IMR-90 (cell line): ENCODE measurements at regions not wholly inside any gene's neighbourhood (a gene's known extent, or its start where the extent isn't known, plus 50 kb on each side); places are given as distances from the start of the nearest gene placed in this dataset.

Experiments
- ATAC-seq: fragments of 200-7000 bp; cut with Tn5 transposase; 2 replicates; pipeline ENCODE4 v1.9.1; 2020; ENCODE audit warnings: low read depth, mild to moderate bottlenecking, moderate library complexity
- BruUV-seq: library from RNA; stranded (reverse); fragments of 400-500 nt; replicated peaks from 2 replicates; lab custom pipeline; 2021; lab: Mats Ljungman, UMichigan
- CTCF ChIA-PET: fragments of 300-600 bp; formaldehyde crosslinking; extraction: SDS; loops from one replicate; lab custom pipeline; 2021; ENCODE audit warnings: antibody characterized with exemption; lab: Yijun Ruan, JAX
- POLR2A ChIA-PET: fragments of 300-600 bp; sonication (Branson Sonifier 250); formaldehyde crosslinking; loops from one replicate; lab custom pipeline; 2022; ENCODE audit warnings: antibody characterized with exemption; ENCODE audit not compliant: unreplicated experiment; lab: Charles Lee
- DNase-seq: peaks from one replicate; pipeline ENCODE4 v3.0.0; 2013
- H2AFZ ChIP-seq: replicated peaks from 2 replicates; pipeline ENCODE3; 2013; ENCODE audit warnings: low read length, mild to moderate bottlenecking; ENCODE audit not compliant: poor library complexity
- H2AK5ac ChIP-seq: 2 replicates; pipeline ENCODE4 v1.6.1; 2013; ENCODE audit warnings: low read depth, low read length, inconsistent platforms
- H2AK9ac ChIP-seq: replicated peaks from 2 replicates; pipeline ENCODE3; 2013; ENCODE audit warnings: mild to moderate bottlenecking, low read depth, low read length, moderate library complexity; ENCODE audit not compliant: poor library complexity
- H2BK120ac ChIP-seq: 2 replicates; pipeline ENCODE4 v1.6.1; 2013; ENCODE audit warnings: low read depth, low read length, inconsistent platforms
- H2BK15ac ChIP-seq: 3 replicates; pipeline ENCODE4 v1.6.1; 2013; ENCODE audit warnings: low read depth, low read length, inconsistent platforms
- H2BK20ac ChIP-seq: 2 replicates; pipeline ENCODE4 v1.6.1; 2013; ENCODE audit warnings: low read depth, mild to moderate bottlenecking, inconsistent platforms, low read length, moderate library complexity
- H2BK5ac ChIP-seq: 2 replicates; pipeline ENCODE4 v1.6.1; 2013; ENCODE audit warnings: mild to moderate bottlenecking, low read depth, low read length, inconsistent platforms; ENCODE audit not compliant: poor library complexity, severe bottlenecking
- H3K14ac ChIP-seq: replicated peaks from 2 replicates; pipeline ENCODE4 v1.6.1; 2013; ENCODE audit warnings: low read depth, low read length, inconsistent platforms
- H3K18ac ChIP-seq: 2 replicates; pipeline ENCODE4 v1.6.1; 2013; ENCODE audit warnings: low read depth, low read length, control low read depth
- H3K23ac ChIP-seq: 2 replicates; pipeline ENCODE4 v1.6.1; 2013; ENCODE audit warnings: low read depth, low read length, inconsistent platforms
- H3K27ac ChIP-seq: 2 replicates; pipeline ENCODE4 v1.5.1; 2013; ENCODE audit warnings: mild to moderate bottlenecking, control low read depth, low read length; ENCODE audit not compliant: insufficient read depth
- H3K27me3 ChIP-seq: 2 replicates; pipeline ENCODE4 v1.6.1; 2013; ENCODE audit warnings: low read length; ENCODE audit not compliant: control insufficient read depth, insufficient read depth
- H3K36me3 ChIP-seq: 2 replicates; pipeline ENCODE4 v1.6.1; 2013; ENCODE audit warnings: low read length, mixed read lengths; ENCODE audit not compliant: control insufficient read depth, insufficient read depth
- H3K4ac ChIP-seq: 2 replicates; pipeline ENCODE4 v1.6.1; 2013; ENCODE audit warnings: low read depth, low read length, inconsistent platforms
- H3K4me1 ChIP-seq: 2 replicates; pipeline ENCODE4 v1.6.1; 2013; ENCODE audit warnings: low read length, mixed read lengths; ENCODE audit not compliant: control insufficient read depth, insufficient read depth
- H3K4me2 ChIP-seq: 2 replicates; pipeline ENCODE4 v1.6.1; 2013; ENCODE audit warnings: low read depth, mild to moderate bottlenecking, control low read depth, low read length, moderate library complexity
- H3K4me3 ChIP-seq: 2 replicates; pipeline ENCODE4 v1.5.1; 2013; ENCODE audit warnings: low read depth, mild to moderate bottlenecking, control low read depth, low read length, moderate library complexity; ENCODE audit not compliant: insufficient read depth
- H3K56ac ChIP-seq: 2 replicates; pipeline ENCODE4 v1.6.1; 2013; ENCODE audit warnings: low read length, inconsistent platforms; ENCODE audit not compliant: insufficient read depth; ENCODE audit errors: extremely low read depth
- H3K79me1 ChIP-seq, 2 experiments: 2 replicates each; pipeline ENCODE4 v1.6.1; 2013; ENCODE audit warnings: low read length in 2 of 2, inconsistent platforms in 1 of 2, low read depth in 1 of 2
- H3K9ac ChIP-seq: 2 replicates; pipeline ENCODE4 v1.6.1; 2013; ENCODE audit warnings: low read depth, low read length, control low read depth
- H3K9me1 ChIP-seq: 2 replicates; pipeline ENCODE4 v1.6.1; 2013; ENCODE audit warnings: low read length, inconsistent platforms; ENCODE audit not compliant: insufficient read depth
- H3K9me3 ChIP-seq: 2 replicates; pipeline ENCODE4 v1.6.1; 2013; ENCODE audit warnings: low read length; ENCODE audit not compliant: control insufficient read depth, insufficient read depth
- H4K20me1 ChIP-seq: 2 replicates; pipeline ENCODE4 v1.6.1; 2013; ENCODE audit warnings: low read length, inconsistent platforms; ENCODE audit not compliant: insufficient read depth
- H4K5ac ChIP-seq: 2 replicates; pipeline ENCODE4 v1.6.1; 2013; ENCODE audit warnings: mild to moderate bottlenecking, low read depth, low read length, control low read depth
- H4K8ac ChIP-seq, 2 experiments: 2 replicates each; pipeline ENCODE4 v1.6.1; 2013; ENCODE audit warnings: low read depth in 2 of 2, low read length in 2 of 2, control low read depth in 1 of 2, inconsistent platforms in 1 of 2
- H4K91ac ChIP-seq: 2 replicates; pipeline ENCODE4 v1.6.1; 2013; ENCODE audit warnings: low read depth, low read length, inconsistent platforms; ENCODE audit not compliant: insufficient read depth
- CEBPB ChIP-seq: IDR thresholded peaks from 2 replicates; pipeline ENCODE4 v1.6.1; 2012; ENCODE audit warnings: low read depth, low read length, improper control_type of control experiment
- CHD1 ChIP-seq: IDR thresholded peaks from 2 replicates; pipeline ENCODE4 v1.6.1; 2012; ENCODE audit warnings: low read depth, low read length, improper control_type of control experiment
- CTCF ChIP-seq: conservative IDR thresholded peaks from 2 replicates; pipeline ENCODE4 v1.5.1; 2012; ENCODE audit warnings: mild to moderate bottlenecking, low read depth, low read length, improper control_type of control experiment
- ELK1 ChIP-seq: fragments of 150-350 bp; IDR thresholded peaks from 2 replicates; pipeline ENCODE4 v1.6.1; 2016; ENCODE audit warnings: low read depth, mild to moderate bottlenecking, low read length, moderate library complexity, borderline replicate concordance
- FOS ChIP-seq: fragments of 150-350 bp; IDR thresholded peaks from 2 replicates; pipeline ENCODE4 v1.6.1; 2016; ENCODE audit warnings: low read depth, low read length
- MAFK ChIP-seq: IDR thresholded peaks from 2 replicates; pipeline ENCODE4 v1.6.1; 2012; ENCODE audit warnings: low read depth, low read length, improper control_type of control experiment
- MXI1 ChIP-seq: IDR thresholded peaks from 2 replicates; pipeline ENCODE4 v1.6.1; 2012; ENCODE audit warnings: low read depth, mild to moderate bottlenecking, low read length, moderate library complexity, borderline replicate concordance
- NFE2L2 ChIP-seq: fragments of 150-350 bp; IDR thresholded peaks from 2 replicates; pipeline ENCODE4 v1.6.1; 2016; ENCODE audit warnings: low read depth, mild to moderate bottlenecking, low read length
- POLR2A ChIP-seq: IDR thresholded peaks from 2 replicates; pipeline ENCODE4 v1.6.1; 2012; ENCODE audit warnings: mild to moderate bottlenecking, low read depth, low read length
- RAD21 ChIP-seq: IDR thresholded peaks from 2 replicates; pipeline ENCODE4 v1.6.1; 2012; ENCODE audit warnings: low read length, improper control_type of control experiment
- RCOR1 ChIP-seq: IDR thresholded peaks from 2 replicates; pipeline ENCODE4 v1.6.1; 2012; ENCODE audit warnings: mild to moderate bottlenecking, low read length, improper control_type of control experiment; ENCODE audit not compliant: insufficient replicate concordance
- RFX5 ChIP-seq: IDR thresholded peaks from 2 replicates; pipeline ENCODE4 v1.8.0; 2012; ENCODE audit warnings: low read depth, mild to moderate bottlenecking, low read length, moderate library complexity
- SMC3 ChIP-seq: fragments of 150-350 bp; IDR thresholded peaks from 2 replicates; pipeline ENCODE4 v1.6.1; 2016; ENCODE audit warnings: low read depth, mild to moderate bottlenecking, antibody characterized with exemption, low read length, moderate library complexity
- USF2 ChIP-seq: fragments of 150-350 bp; IDR thresholded peaks from 2 replicates; pipeline ENCODE4 v1.6.1; 2017; ENCODE audit warnings: mild to moderate bottlenecking, antibody characterized with exemption, low read length, low read depth
- WGBS, 2 experiments: methylation state at CpG; one replicate each; pipeline versions ENCODE4 v1.1.5 to v1.1.7; 2013; ENCODE audit warnings: missing lambda C conversion rate in 2 of 2; ENCODE audit not compliant: insufficient read length in 1 of 2; ENCODE audit errors: extremely low coverage in 2 of 2; 5-methylcytosine and 5-hydroxymethylcytosine counted together
- dilution Hi-C: fragments of 300-500 bp; cut with HindIII; formaldehyde crosslinking; loops from one replicate; pipeline ENCODE4 v1.14.3; 2018; ENCODE audit warnings: low sequenced_read_pairs; ENCODE audit not compliant: unreplicated experiment
- in situ Hi-C: fragments of 300-500 bp; cut with MboI; formaldehyde crosslinking; loops from 3 replicates; pipeline ENCODE4 v1.14.3; 2019; ENCODE audit warnings: low sequenced_read_pairs, inconsistent platforms, mixed read lengths
- intact Hi-C: fragments of 100-400 bp; cut with micrococcal nuclease; formaldehyde crosslinking; loops from 2 replicates; pipeline ENCODE4 v1.10.0; 2022

- H2BK15ac ChIP-seq, result peak overlapping the region; percentile 96
- H2AFZ ChIP-seq, result peak overlapping the region; percentile 80
- no peaks in the 10 kb centered on the region for H3K9me3 ChIP-seq
- dilution Hi-C loops (no loop called here), in situ Hi-C loops (no loop called here), intact Hi-C loops (loop anchor here (2.0 kb wide), 1 partner anchor 179 kb away; no protein-coding TSS in a partner anchor)
- DNase-seq, result peak; percentile 82
- H2BK120ac ChIP-seq, result peak overlapping the region; percentile 100
- H3K9ac ChIP-seq, result peak overlapping the region; percentile 78
- peak overlapping the region; percentile 99 for H4K91ac ChIP-seq
- peak overlapping the region; percentile 90 for H4K5ac ChIP-seq
- H3K4me3 ChIP-seq, result no peak overlapping the region
- peak overlapping the region; percentile 91 for H2AK9ac ChIP-seq
- peak overlapping the region; percentile 86 for H3K23ac ChIP-seq
- peak overlapping the region; percentile 89 to 99 for H4K8ac ChIP-seq
- no TSS peak for BruUV-seq
- peak overlapping the region; percentile 93 for H2BK5ac ChIP-seq
- H3K36me3 ChIP-seq, result no peaks in the 10 kb centered on the region
- H2AK5ac ChIP-seq, result peak overlapping the region; percentile 98
- H3K27ac ChIP-seq, result peak overlapping the region; percentile 95
- peaks cover 4 to 30% of the 10 kb centered on the region in 2 experiments; a peak in 3 of 4 replicates for H3K79me1 ChIP-seq
- ChIA-PET POLR2A (interaction anchor here (1.6 kb wide), 1 partner anchor 638 kb away, joined by 6 read pairs; no protein-coding TSS in a partner anchor), CTCF (interaction anchor here (0.6 kb wide), 1 partner anchor 260 kb away, joined by 3 read pairs; no protein-coding TSS in a partner anchor)
- no peaks in the 10 kb centered on the region for H3K27me3 ChIP-seq
- peak overlapping the region; percentile 99 for H2BK20ac ChIP-seq
- ATAC-seq, result peak; percentile 89
- peaks cover 21% of the 10 kb centered on the region for H3K9me1 ChIP-seq
- no peaks in the 10 kb centered on the region for H4K20me1 ChIP-seq
- H3K4ac ChIP-seq, result peak overlapping the region; percentile 98
- H3K4me2 ChIP-seq, result 0 out of 2 replicates have a peak overlapping the region, but pooled peaks have one; percentile 0
- H3K56ac ChIP-seq, result peak overlapping the region; percentile 94
- peak overlapping the region; percentile 96 for H3K18ac ChIP-seq
- H3K14ac ChIP-seq, result peak overlapping the region; percentile 96
- H3K4me1 ChIP-seq, result peaks cover 18% of the 10 kb centered on the region
- no CpG with 5 or more reads among the region's 3 CpGs for WGBS, 2 experiments
- TF ChIP-seq POLR2A (no peak), RAD21 (no peak), NFE2L2 (no peak), FOS (no peak), CHD1 (no peak), USF2 (no peak), SMC3 (no peak), MAFK (no peak), RCOR1 (no peak), ELK1 (no peak), CEBPB (no peak), RFX5 (no peak), MXI1 (no peak), CTCF (no peak)
Measured at GRCh38 chr2:217331523-217332416, 471.9 kb upstream of the TNP1 start.
